ENCODE measurements at regions not wholly inside any gene's neighbourhood (a gene's known extent, or its start where the extent isn't known, plus 50 kb on each side); places are given as distances from the start of the nearest gene placed in this dataset.

GRCh38 chr9:107198718-107199117 is 84.4 kb upstream of the RAD23B start:
- intact Hi-C loops (cut with micrococcal nuclease) = no loop called here

- intact Hi-C loops (cut with micrococcal nuclease) = no loop called here
These were observed 75.0 kb upstream of the RAD23B start for GRCh38 chr9:107208121-107208520.

GRCh38 chr9:107210775-107211174 is 72.3 kb upstream of the RAD23B start:
- intact Hi-C loops (cut with micrococcal nuclease) = loop anchor here (5.0 kb wide), 1 partner anchor 72 kb away; the partner anchor contains the start of gene RAD23B

GRCh38 chr9:107211284-107211923 is 71.7 kb upstream of the RAD23B start:
- intact Hi-C loops (cut with micrococcal nuclease) = loop anchor here (5.0 kb wide), 1 partner anchor 71 kb away; the partner anchor contains the start of gene RAD23B

- intact Hi-C loops (cut with micrococcal nuclease) = loop anchor here (2.0 to 5.0 kb wide), 2 partner anchors 30 to 70 kb away; partner anchors contain the start of gene RAD23B
These were observed 70.5 kb upstream of the RAD23B start for GRCh38 chr9:107212613-107213012.

GRCh38 chr9:107213080-107213479 is 70.0 kb upstream of the RAD23B start:
- intact Hi-C loops (cut with micrococcal nuclease) = loop anchor here (2.0 to 5.0 kb wide), 2 partner anchors 30 to 69 kb away; partner anchors contain the start of gene RAD23B

- intact Hi-C loops (cut with micrococcal nuclease) = loop anchor here (2.0 to 5.0 kb wide), 2 partner anchors 29 to 69 kb away; partner anchors contain the start of gene RAD23B
These were observed 69.5 kb upstream of the RAD23B start for GRCh38 chr9:107213561-107214028.

GRCh38 chr9:107214381-107214780 is 68.7 kb upstream of the RAD23B start:
- intact Hi-C loops (cut with micrococcal nuclease) = loop anchor here (5.0 kb wide), 1 partner anchor 68 kb away; the partner anchor contains the start of gene RAD23B

- intact Hi-C loops (cut with micrococcal nuclease) = loop anchor here (5.0 kb wide), 1 partner anchor 67 kb away; the partner anchor contains the start of gene RAD23B
These were observed 68.2 kb upstream of the RAD23B start for GRCh38 chr9:107214915-107215314.

- intact Hi-C loops (cut with micrococcal nuclease) = no loop called here
These were observed 67.7 kb upstream of the RAD23B start for GRCh38 chr9:107215381-107215780.

GRCh38 chr9:107216329-107216728 is 66.8 kb upstream of the RAD23B start:
- intact Hi-C loops (cut with micrococcal nuclease) = no loop called here

GRCh38 chr9:107218829-107219485 is 64.1 kb upstream of the RAD23B start:
- intact Hi-C loops (cut with micrococcal nuclease) = no loop called here

- intact Hi-C loops (cut with micrococcal nuclease) = no loop called here
These were observed 63.5 kb upstream of the RAD23B start for GRCh38 chr9:107219486-107220077.

- intact Hi-C loops (cut with micrococcal nuclease) = no loop called here
These were observed 61.8 kb upstream of the RAD23B start for GRCh38 chr9:107221321-107221720.

GRCh38 chr9:107222020-107222522 is 61.0 kb upstream of the RAD23B start:
- intact Hi-C loops (cut with micrococcal nuclease) = no loop called here

GRCh38 chr9:107223381-107223780 is 59.7 kb upstream of the RAD23B start:
- intact Hi-C loops (cut with micrococcal nuclease) = no loop called here

- intact Hi-C loops (cut with micrococcal nuclease) = no loop called here
These were observed 58.8 kb upstream of the RAD23B start for GRCh38 chr9:107224252-107224651.

GRCh38 chr9:107226421-107226820 is 56.7 kb upstream of the RAD23B start:
- intact Hi-C loops (cut with micrococcal nuclease) = no loop called here

GRCh38 chr9:107227774-107228173 is 55.3 kb upstream of the RAD23B start:
- intact Hi-C loops (cut with micrococcal nuclease) = no loop called here

GRCh38 chr9:107228496-107229039 is 54.5 kb upstream of the RAD23B start:
- intact Hi-C loops (cut with micrococcal nuclease) = no loop called here

GRCh38 chr9:107229241-107229741 is 53.8 kb upstream of the RAD23B start:
- intact Hi-C loops (cut with micrococcal nuclease) = no loop called here
